ENCODE measurements at regions not wholly inside any gene's neighbourhood (a gene's known extent, or its start where the extent isn't known, plus 50 kb on each side); places are given as distances from the start of the nearest gene placed in this dataset.
"Not testable (repeated sequence)": the region's sequence is repeated elsewhere in the genome, so short reads cannot be mapped to it uniquely, and the experiment has no call there.

DNA sequence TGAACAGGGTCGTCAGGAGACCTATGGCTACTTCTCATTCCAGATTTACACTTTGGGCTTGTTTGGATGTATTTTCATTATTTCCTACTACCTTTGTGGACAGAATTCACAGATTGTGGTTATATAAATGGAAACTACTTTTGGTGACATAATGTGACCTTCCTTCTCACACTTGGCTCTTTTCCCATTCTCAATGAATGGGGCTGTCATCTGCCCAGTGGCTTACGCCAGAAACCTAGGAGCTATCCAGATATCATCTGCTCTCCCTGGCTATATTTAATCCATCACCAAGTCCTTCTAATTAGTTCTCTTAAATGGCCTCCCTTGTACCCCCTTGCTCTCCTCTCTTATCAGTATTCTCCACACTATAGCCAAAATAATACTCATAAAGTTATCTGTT is 1606.8 kb downstream of the KHDRBS2 start:
- ChIA-PET POLR2A (no interaction called here), CTCF (no interaction called here)

DNA sequence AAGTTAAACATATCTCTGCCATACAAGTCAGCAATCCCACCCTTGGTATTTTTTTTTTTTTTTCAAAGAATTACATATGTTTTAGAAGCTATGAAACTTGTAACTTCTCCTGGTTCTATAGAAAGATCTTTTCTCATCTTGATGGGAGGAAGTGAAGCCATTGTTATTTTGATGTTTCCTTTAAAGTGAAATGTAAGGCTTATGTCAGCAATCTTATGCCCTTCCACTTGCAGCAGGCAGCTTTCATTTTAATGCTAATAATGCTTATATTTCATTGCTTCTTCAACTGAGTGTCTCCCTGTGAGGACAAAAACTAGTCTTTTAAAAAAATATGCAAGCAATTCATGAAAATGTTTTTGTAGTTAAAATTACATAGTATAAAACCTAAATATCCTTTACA is 1614.7 kb downstream of the KHDRBS2 start:
- CTCF ChIA-PET: no interaction called here
- POLR2A ChIA-PET: no interaction called here

DNA sequence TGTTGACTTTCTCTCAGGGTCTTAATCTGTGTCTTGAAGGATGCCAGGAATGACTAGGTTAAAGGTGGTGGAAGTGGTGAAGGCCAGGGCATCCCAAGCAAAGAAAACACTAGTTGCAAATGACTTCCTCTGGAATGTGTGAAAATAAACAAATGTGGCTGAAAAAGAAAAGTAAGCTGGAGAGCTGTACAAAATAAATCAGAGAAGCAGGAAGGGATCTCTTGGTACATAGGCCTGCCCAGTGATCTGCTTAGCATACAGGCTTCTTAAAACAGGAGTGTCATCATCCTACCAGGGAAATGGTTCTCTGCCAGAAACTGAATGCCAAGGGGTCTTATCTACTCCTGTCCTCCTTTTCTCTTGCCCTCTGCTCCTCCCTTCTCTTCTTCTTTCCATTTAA is 1616.0 kb downstream of the KHDRBS2 start:
- CTCF ChIA-PET: no interaction called here
- POLR2A ChIA-PET: no interaction called here

DNA sequence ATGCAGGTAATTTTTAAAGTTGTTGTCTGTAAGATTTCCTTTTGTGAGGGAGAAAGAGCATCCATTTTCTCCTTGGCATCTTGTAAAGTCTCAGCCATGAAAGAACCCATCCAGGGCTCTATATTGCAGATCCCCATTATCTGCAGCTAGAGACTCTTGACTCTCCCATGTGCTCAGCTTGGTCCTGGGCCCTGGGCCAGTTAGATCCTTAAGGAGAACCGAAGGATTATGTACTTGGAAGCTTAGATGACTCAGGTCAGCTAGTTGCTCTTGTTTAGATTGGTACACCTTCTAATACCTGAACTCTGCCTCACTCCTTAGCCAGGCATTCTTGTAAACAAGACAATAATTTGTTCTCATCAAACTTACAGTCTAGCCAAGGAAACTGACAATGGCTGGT is 1617.6 kb downstream of the KHDRBS2 start:
- POLR2A ChIA-PET: no interaction called here
- CTCF ChIA-PET: no interaction called here

DNA sequence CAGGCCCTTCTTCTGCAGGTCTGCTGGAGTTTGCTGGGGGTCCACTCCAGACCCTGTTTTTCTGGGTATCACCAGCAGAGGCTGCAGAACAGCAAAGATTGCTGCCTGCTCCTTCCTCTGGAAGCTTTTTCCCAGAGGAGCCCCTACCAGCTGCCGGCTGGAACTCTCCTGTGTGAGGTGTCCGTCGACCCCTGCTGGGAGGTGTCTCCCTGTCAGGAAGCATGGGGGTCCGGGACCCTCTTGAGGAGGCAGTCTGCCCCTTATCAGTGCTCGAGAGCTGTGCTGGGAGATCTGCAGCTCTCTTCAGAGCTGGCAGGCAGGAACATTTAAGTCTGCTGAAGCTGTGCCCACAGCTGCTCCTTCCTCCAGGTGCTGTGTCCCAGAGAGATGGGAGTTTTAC is 1622.8 kb downstream of the KHDRBS2 start:
- POLR2A ChIA-PET: not testable (repeated sequence)
- CTCF ChIA-PET: interaction anchor here (0.6 kb wide), 1 partner anchor 299 kb away, joined by 5 read pairs; no protein-coding TSS in a partner anchor

DNA sequence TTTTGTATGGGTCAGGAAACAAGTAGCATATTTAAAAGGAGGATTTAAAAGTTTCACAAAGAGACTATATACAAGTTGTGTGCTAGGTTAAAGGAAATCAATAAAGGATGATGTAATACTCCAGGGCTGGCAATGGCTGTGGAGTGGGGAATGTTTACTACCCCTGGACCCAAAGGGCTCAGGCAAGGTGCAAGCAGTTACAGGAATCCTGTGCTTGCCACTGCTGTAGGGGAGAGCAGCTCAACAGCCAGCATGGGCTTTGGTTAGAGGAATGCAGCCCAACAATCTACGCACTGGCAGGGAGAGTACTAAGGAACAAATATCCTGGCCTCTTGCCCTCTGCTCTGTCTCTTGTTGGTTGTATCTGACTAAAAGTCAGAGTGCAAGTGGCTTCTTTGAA is 1642.2 kb downstream of the KHDRBS2 start:
- CTCF ChIA-PET: no interaction called here
- POLR2A ChIA-PET: no interaction called here

DNA sequence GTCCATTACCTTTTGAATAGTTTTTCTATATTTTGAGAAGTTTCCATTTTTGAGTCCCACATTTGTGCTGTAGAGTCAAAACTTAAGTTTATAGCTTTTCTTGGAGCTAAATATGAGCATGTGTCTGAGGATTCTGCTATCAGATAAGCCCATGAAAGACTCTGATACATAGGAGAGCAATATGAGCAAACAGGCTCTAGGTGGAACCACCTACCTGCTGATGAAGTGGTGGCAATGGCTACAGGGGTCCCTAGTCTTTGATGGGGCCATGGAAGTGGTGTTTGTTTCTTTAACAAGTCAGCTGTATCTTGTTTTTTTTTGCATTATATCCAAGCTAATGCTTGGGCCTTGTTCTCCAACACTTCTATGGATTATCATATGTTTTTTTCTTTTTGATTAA is 1646.8 kb downstream of the KHDRBS2 start:
- CTCF ChIA-PET, POLR2A ChIA-PET: not testable (repeated sequence)

Measured in activated CD8-positive, alpha-beta memory T cell treated with anti-CD3 and anti-CD28 coated beads for 36 hours (primary cell).